PC-3 (cell line): ENCODE measurements at regions not wholly inside any gene's neighbourhood (a gene's known extent, or its start where the extent isn't known, plus 50 kb on each side); places are given as distances from the start of the nearest gene placed in this dataset.

Experiments used
- ATAC-seq: fragments of 200-7000 bp; cut with Tn5 transposase; 2 replicates; pipeline ENCODE4 v1.9.1; 2020; ENCODE audit warnings: mild to moderate bottlenecking, moderate library complexity
- BruUV-seq: library from RNA; stranded (reverse); fragments of 400-500 nt; replicated peaks from 2 replicates; lab custom pipeline; 2021; lab: Mats Ljungman, UMichigan
- CTCF ChIA-PET: fragments of 300-600 bp; sonication (Branson Sonifier 250); formaldehyde crosslinking; loops from one replicate; lab custom pipeline; 2022; ENCODE audit warnings: antibody characterized with exemption; lab: Charles Lee
- POLR2A ChIA-PET: fragments of 300-600 bp; sonication (Branson Sonifier 250); formaldehyde crosslinking; loops from one replicate; lab custom pipeline; 2022; ENCODE audit warnings: antibody characterized with exemption; ENCODE audit not compliant: unreplicated experiment; lab: Charles Lee
- DNase-seq: peaks from one replicate; pipeline ENCODE4 v3.0.0-alpha.2; 2015
- H2AFZ ChIP-seq: fragments of 300-600 bp; sonication (generic); 2 replicates; pipeline ENCODE4 v1.6.0; 2016; ENCODE audit warnings: antibody characterized with exemption, low read length
- H3F3A ChIP-seq: fragments of 300-600 bp; sonication (generic); one replicate; pipeline ENCODE4 v1.6.0; 2017; ENCODE audit warnings: antibody characterized with exemption, low read length, control low read depth, mild to moderate bottlenecking; ENCODE audit not compliant: unreplicated experiment
- H3K27ac ChIP-seq: fragments of 300-600 bp; sonication (generic); 2 replicates; pipeline ENCODE4 v1.5.1; 2016; ENCODE audit warnings: mild to moderate bottlenecking, low read length
- H3K27me3 ChIP-seq: fragments of 300-600 bp; sonication (generic); 2 replicates; pipeline ENCODE4 v1.6.1; 2016; ENCODE audit warnings: low read length, mixed read lengths
- H3K36me3 ChIP-seq: fragments of 300-600 bp; sonication (generic); 2 replicates; pipeline ENCODE4 v1.6.1; 2016; ENCODE audit warnings: low read depth, mixed run types, low read length, mixed read lengths
- H3K4me1 ChIP-seq: fragments of 300-600 bp; sonication (generic); 2 replicates; pipeline ENCODE4 v1.5.1; 2016; ENCODE audit warnings: low read length; ENCODE audit not compliant: insufficient read depth
- H3K4me2 ChIP-seq: fragments of 300-600 bp; sonication (generic); 2 replicates; pipeline ENCODE4 v1.6.0; 2016; ENCODE audit warnings: low read length
- H3K4me3 ChIP-seq: fragments of 300-600 bp; sonication (generic); 2 replicates; pipeline ENCODE4 v1.5.1; 2016; ENCODE audit warnings: mild to moderate bottlenecking, low read length, mixed read lengths
- H3K79me2 ChIP-seq: fragments of 300-600 bp; sonication (generic); 2 replicates; pipeline ENCODE4 v1.6.1; 2017; ENCODE audit warnings: low read length, mixed read lengths
- H3K9ac ChIP-seq: fragments of 300-600 bp; sonication (generic); 2 replicates; pipeline ENCODE4 v1.6.0; 2016; ENCODE audit warnings: mild to moderate bottlenecking, low read length
- H3K9me2 ChIP-seq: fragments of 300-600 bp; sonication (generic); replicated peaks from 2 replicates; pipeline ENCODE4 v1.6.1; 2016; ENCODE audit warnings: mixed run types, low read length, mixed read lengths
- H3K9me3 ChIP-seq: fragments of 300-600 bp; sonication (generic); 2 replicates; pipeline ENCODE4 v1.6.1; 2016; ENCODE audit warnings: low read length, mixed read lengths
- H4K20me1 ChIP-seq: fragments of 300-600 bp; sonication (generic); 2 replicates; pipeline ENCODE4 v1.6.1; 2016; ENCODE audit warnings: low read length, mixed read lengths
- CTCF ChIP-seq: fragments of 300-600 bp; sonication (generic); conservative IDR thresholded peaks from 2 replicates; pipeline ENCODE4 v1.5.1; 2017; ENCODE audit warnings: antibody characterized with exemption, low read depth, mild to moderate bottlenecking, low read length
- EZH2 ChIP-seq: fragments of 300-600 bp; sonication (generic); IDR thresholded peaks from one replicate; pipeline ENCODE4 v1.6.1; 2017; ENCODE audit warnings: antibody characterized with exemption, mild to moderate bottlenecking, low read length; ENCODE audit not compliant: unreplicated experiment
- EZH2phosphoT487 ChIP-seq: fragments of 300-600 bp; sonication (generic); IDR thresholded peaks from 2 replicates; pipeline ENCODE4 v1.6.1; 2018; ENCODE audit warnings: mild to moderate bottlenecking, antibody characterized with exemption, low read length, borderline replicate concordance
- intact Hi-C: fragments of 100-400 bp; cut with micrococcal nuclease; formaldehyde crosslinking; loops from 2 replicates; pipeline ENCODE4 v1.9.0; 2023

GRCh38 chr9:16100537-16101091, 547.8 kb downstream of the CCDC171 start:
- H3K9ac ChIP-seq = no peak overlapping the region
- ATAC-seq (no peak), DNase-seq (no peak)
- H3K9me3 ChIP-seq = no peaks in the 10 kb centered on the region
- BruUV-seq = no TSS peak
- H3K4me3 ChIP-seq = no peak overlapping the region
- ChIA-PET POLR2A (no interaction called here), CTCF (no interaction called here)
- H3K27me3 ChIP-seq = no peaks in the 10 kb centered on the region
- TF ChIP-seq EZH2phosphoT487 = no peak
- TF ChIP-seq EZH2 = no peak
- no peak for TF ChIP-seq CTCF
- no peak overlapping the region for H3K4me2 ChIP-seq
- no peak overlapping the region for H3K27ac ChIP-seq
- H3K36me3 ChIP-seq = no peaks in the 10 kb centered on the region
- H4K20me1 ChIP-seq = no peaks in the 10 kb centered on the region
- peaks cover 3% of the 10 kb centered on the region; the same call in 1 of the 2 replicates for H3K4me1 ChIP-seq
- no peaks in the 10 kb centered on the region for H3F3A ChIP-seq
- no peaks in the 10 kb centered on the region for H3K9me2 ChIP-seq
- H3K79me2 ChIP-seq = no peaks in the 10 kb centered on the region
- H2AFZ ChIP-seq = no peak overlapping the region
- intact Hi-C loops = no loop called here

GRCh38 chr9:16102154-16102553, 549.3 kb downstream of the CCDC171 start:
- Histone ChIP-seq H3K27ac (no peak overlapping the region), H3K4me3 (no peak overlapping the region), H3K9me3 (no peaks in the 10 kb centered on the region), H3K36me3 (no peaks in the 10 kb centered on the region), H3K27me3 (no peaks in the 10 kb centered on the region), H3K4me2 (no peak overlapping the region), H3K9me2 (no peaks in the 10 kb centered on the region), H3K4me1 (peaks cover 3% of the 10 kb centered on the region; the same call in 1 of the 2 replicates), H2AFZ (no peak overlapping the region), H4K20me1 (no peaks in the 10 kb centered on the region), H3K9ac (no peak overlapping the region), H3K79me2 (no peaks in the 10 kb centered on the region), H3F3A (no peaks in the 10 kb centered on the region)
- ChIA-PET CTCF (no interaction called here), POLR2A (no interaction called here)
- intact Hi-C loops = no loop called here
- DNase-seq = peak; percentile 8
- BruUV-seq = no TSS peak
- TF ChIP-seq EZH2 (no peak), EZH2phosphoT487 (no peak), CTCF (no peak)
- ATAC-seq = no peak

- DNase-seq (no peak), ATAC-seq (no peak)
- Histone ChIP-seq H3K9me3 (no peaks in the 10 kb centered on the region), H3K4me1 (peaks cover 3% of the 10 kb centered on the region; the same call in 1 of the 2 replicates), H3F3A (no peaks in the 10 kb centered on the region), H3K27ac (no peak overlapping the region), H3K9ac (no peak overlapping the region), H4K20me1 (no peaks in the 10 kb centered on the region), H3K27me3 (no peaks in the 10 kb centered on the region), H3K9me2 (no peaks in the 10 kb centered on the region), H3K4me3 (no peak overlapping the region), H3K4me2 (no peak overlapping the region), H3K79me2 (no peaks in the 10 kb centered on the region), H3K36me3 (no peaks in the 10 kb centered on the region), H2AFZ (no peak overlapping the region)
- no TSS peak for BruUV-seq
- ChIA-PET CTCF (interaction anchor here (0.6 kb wide), 1 partner anchor 73 kb away, joined by 8 read pairs; no protein-coding TSS in a partner anchor), POLR2A (interaction anchor here (0.7 kb wide), 1 partner anchor 227 kb away, joined by 8 read pairs; no protein-coding TSS in a partner anchor)
- TF ChIP-seq EZH2 = no peak
- TF ChIP-seq CTCF = no peak
- TF ChIP-seq EZH2phosphoT487 = no peak
- intact Hi-C loops = no loop called here
Measured at GRCh38 chr9:16103620-16104397, 551.0 kb downstream of the CCDC171 start.
